Central memory CD8-positive, alpha-beta T cell (primary cell): ENCODE measurements at regions not wholly inside any gene's neighbourhood (a gene's known extent, or its start where the extent isn't known, plus 50 kb on each side); places are given as distances from the start of the nearest gene placed in this dataset.

ENCODE experiments used
- ATAC-seq: fragments of 150-1000 bp; cut with Tn5 transposase; replicated peaks from 2 replicates; pipeline ENCODE4 v1.10.0; 2022; ENCODE audit warnings: mild to moderate bottlenecking, moderate FRiP score, moderate number of reproducible peaks; ENCODE audit not compliant: poor library complexity, severe bottlenecking; ENCODE audit errors: extremely low read depth
- DNase-seq, 2 donors: peaks; one replicate each; pipeline ENCODE4 v3.0.0; 2021; ENCODE audit warnings: low spot score in 2 of 2
- H3K27ac Mint-ChIP-seq: one replicate; pipeline ENCODE4 v1.8.0; 2022; ENCODE audit warnings: low read depth, mild to moderate bottlenecking, moderate library complexity, mixed read lengths
- H3K27me3 Mint-ChIP-seq: one replicate; pipeline ENCODE4 v1.8.0; 2022; ENCODE audit warnings: mixed read lengths
- H3K36me3 Mint-ChIP-seq: one replicate; pipeline ENCODE4 v1.8.0; 2022; ENCODE audit warnings: mild to moderate bottlenecking, moderate library complexity, mixed read lengths; ENCODE audit not compliant: insufficient read depth
- H3K4me1 Mint-ChIP-seq: one replicate; pipeline ENCODE4 v1.8.0; 2022; ENCODE audit warnings: mixed read lengths
- H3K4me3 Mint-ChIP-seq: one replicate; pipeline ENCODE4 v1.8.0; 2022; ENCODE audit warnings: mild to moderate bottlenecking, moderate library complexity, mixed read lengths
- H3K9me3 Mint-ChIP-seq: one replicate; pipeline ENCODE4 v1.8.0; 2022; ENCODE audit warnings: mixed read lengths

- H3K4me1 Mint-ChIP-seq, result no peaks in the 10 kb centered on the region
- no peak for ATAC-seq
- H3K27me3 Mint-ChIP-seq, result no peaks in the 10 kb centered on the region
- H3K36me3 Mint-ChIP-seq, result no peaks in the 10 kb centered on the region
- no peak for DNase-seq
- H3K9me3 Mint-ChIP-seq, result no peaks in the 10 kb centered on the region
- no peak overlapping the region for H3K27ac Mint-ChIP-seq
- H3K4me3 Mint-ChIP-seq, result no peak overlapping the region
These were observed 135.5 kb downstream of the CEMIP2 start for GRCh38 chr9:71632776-71633175.

DNA sequence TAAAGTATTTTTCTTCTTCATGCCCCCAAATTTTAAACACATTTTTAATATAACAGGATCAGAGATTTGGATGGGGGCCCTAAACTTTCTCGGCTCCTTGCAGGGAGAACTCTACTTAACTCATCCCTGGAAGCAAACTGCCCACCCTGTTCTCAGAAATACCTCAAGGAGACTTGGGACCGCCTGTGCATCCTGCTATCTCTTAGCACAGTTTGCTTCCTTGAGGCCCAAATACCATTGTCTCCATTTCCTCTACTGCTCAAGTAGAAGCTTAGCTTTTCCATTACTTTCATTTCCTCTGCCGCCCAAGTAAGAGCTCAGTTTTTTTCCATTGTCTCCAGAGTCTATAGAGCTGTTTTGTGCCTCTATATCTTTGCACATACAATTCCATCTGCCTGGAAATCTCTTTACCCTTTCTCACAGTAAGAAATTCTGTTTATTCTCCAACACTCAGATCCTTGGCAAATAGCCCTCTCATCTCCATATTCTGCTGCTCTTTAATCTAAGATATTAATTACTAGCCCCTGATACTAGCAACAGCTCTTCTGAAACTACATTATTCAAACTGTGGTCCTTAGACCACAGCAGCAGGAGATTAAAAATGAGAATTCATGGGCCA lies 137.8 kb downstream of the CEMIP2 start:
- no peaks in the 10 kb centered on the region for H3K36me3 Mint-ChIP-seq
- H3K27ac Mint-ChIP-seq, result no peak overlapping the region
- DNase-seq, result no peak
- no peaks in the 10 kb centered on the region for H3K9me3 Mint-ChIP-seq
- no peak for ATAC-seq
- no peak overlapping the region for H3K4me3 Mint-ChIP-seq
- no peaks in the 10 kb centered on the region for H3K27me3 Mint-ChIP-seq
- H3K4me1 Mint-ChIP-seq, result no peaks in the 10 kb centered on the region

DNA sequence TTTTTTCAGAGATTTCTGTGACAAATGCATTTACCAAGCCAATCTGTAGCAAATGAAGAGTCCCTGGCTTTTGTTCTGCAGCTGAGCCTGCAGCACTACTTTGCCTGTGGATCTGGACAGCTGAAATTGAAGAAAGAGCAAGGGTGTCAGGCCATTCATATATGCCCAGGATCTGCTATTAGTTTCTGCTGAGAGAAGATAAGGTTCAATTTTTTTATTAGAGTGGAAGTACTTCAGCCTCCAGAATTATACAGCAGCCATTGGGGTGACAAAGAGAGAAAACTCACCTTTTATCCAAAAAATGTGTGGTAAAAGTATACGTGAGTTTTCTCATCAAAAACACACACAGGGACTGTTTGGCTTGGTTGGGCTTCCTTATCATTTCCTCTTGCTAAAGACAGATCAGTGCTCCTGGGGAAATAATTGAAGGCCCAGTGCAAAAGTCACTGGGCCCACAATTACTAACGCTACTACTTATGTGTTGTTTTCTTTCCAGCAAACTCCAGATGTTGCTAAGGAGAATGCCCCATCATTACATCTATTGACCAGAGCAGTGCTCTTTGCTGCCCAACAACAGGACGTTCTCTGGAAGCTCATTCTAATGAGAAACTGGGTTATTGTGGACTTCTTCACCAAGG lies 138.6 kb downstream of the CEMIP2 start:
- Mint-ChIP-seq H3K36me3 (no peaks in the 10 kb centered on the region), H3K9me3 (no peaks in the 10 kb centered on the region), H3K4me3 (no peak overlapping the region), H3K27ac (no peak overlapping the region), H3K4me1 (no peaks in the 10 kb centered on the region), H3K27me3 (no peaks in the 10 kb centered on the region)
- DNase-seq (no peak), ATAC-seq (no peak)

- ATAC-seq, result no peak
- Mint-ChIP-seq H3K27me3 (no peaks in the 10 kb centered on the region), H3K4me1 (no peaks in the 10 kb centered on the region), H3K36me3 (no peaks in the 10 kb centered on the region), H3K9me3 (no peaks in the 10 kb centered on the region), H3K27ac (no peak overlapping the region), H3K4me3 (no peak overlapping the region)
- DNase-seq, result no peak
These were observed 140.1 kb downstream of the CEMIP2 start for GRCh38 chr9:71628247-71628646.

DNA sequence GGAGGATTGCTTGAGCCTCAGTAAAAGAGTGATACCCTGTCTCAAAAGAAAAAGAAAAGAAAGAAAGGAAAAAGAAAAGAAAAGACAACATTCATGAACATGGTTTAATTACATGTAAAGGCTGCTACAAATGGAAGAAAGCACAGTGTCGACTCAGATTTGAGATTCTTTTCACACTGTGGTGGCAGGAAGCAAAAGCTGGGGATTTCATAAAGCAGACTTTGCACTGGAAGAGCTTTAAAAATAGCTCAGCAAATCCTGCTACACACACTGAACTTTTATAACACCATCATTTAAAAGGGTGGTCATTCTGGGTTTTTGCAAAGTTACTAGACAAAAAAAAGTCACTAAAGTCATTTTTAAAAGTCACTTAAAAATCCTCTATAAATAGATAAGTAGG lies 140.8 kb downstream of the CEMIP2 start:
- Mint-ChIP-seq H3K36me3 (no peaks in the 10 kb centered on the region), H3K27me3 (no peaks in the 10 kb centered on the region), H3K27ac (no peak overlapping the region), H3K4me1 (no peaks in the 10 kb centered on the region), H3K9me3 (no peaks in the 10 kb centered on the region), H3K4me3 (no peak overlapping the region)
- ATAC-seq, result no peak
- no peak for DNase-seq

DNA sequence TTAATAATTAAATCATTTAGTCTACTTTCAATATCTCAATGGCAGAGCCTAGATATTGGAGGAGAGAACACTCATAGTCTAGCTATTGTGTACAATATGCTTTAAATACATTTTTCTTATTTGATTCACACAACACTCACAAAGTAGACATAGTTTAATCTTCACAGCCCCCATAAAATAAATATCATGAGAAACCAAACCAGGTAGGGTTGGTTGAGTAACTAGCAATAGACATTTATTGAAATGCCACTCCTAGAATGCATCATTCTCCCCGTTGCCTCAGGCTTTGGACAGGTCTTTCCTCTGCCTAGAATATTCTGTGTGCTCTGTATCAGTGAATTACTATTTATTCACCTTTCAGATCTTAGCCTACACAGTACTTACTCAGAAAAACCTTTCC lies 141.9 kb downstream of the CEMIP2 start:
- Mint-ChIP-seq H3K27ac (no peak overlapping the region), H3K9me3 (no peaks in the 10 kb centered on the region), H3K27me3 (no peaks in the 10 kb centered on the region), H3K4me3 (no peak overlapping the region), H3K4me1 (no peaks in the 10 kb centered on the region), H3K36me3 (no peaks in the 10 kb centered on the region)
- DNase-seq, result no peak
- ATAC-seq, result no peak

DNA sequence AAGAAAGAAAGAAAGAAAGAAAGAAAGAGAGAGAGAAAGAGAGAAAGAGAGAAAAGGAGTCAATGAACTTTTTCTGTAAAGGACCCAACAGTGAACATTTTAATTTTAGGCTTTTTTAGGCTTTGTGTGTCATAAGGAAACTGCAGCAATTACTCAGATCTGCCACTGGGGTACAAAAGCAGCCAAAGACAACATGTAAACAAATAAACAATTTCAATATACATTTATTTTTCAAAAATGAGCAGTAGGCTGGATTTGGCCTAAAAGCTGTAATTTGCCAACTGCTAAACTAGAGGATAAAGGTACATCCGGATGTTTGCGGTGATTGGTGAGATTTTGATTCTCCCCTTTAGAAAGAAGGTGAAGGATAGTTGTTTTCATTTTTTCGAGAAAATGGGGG lies 143.6 kb downstream of the CEMIP2 start:
- no peaks in the 10 kb centered on the region for H3K4me1 Mint-ChIP-seq
- DNase-seq (no peak), ATAC-seq (no peak)
- H3K27me3 Mint-ChIP-seq, result no peaks in the 10 kb centered on the region
- H3K9me3 Mint-ChIP-seq, result no peaks in the 10 kb centered on the region
- H3K4me3 Mint-ChIP-seq, result no peak overlapping the region
- H3K27ac Mint-ChIP-seq, result no peak overlapping the region
- no peaks in the 10 kb centered on the region for H3K36me3 Mint-ChIP-seq

- Mint-ChIP-seq H3K27me3 (no peaks in the 10 kb centered on the region), H3K4me1 (no peaks in the 10 kb centered on the region), H3K4me3 (no peak overlapping the region), H3K27ac (no peak overlapping the region), H3K9me3 (no peaks in the 10 kb centered on the region), H3K36me3 (no peaks in the 10 kb centered on the region)
- no peak for ATAC-seq
- DNase-seq, result no peak
These were observed 147.6 kb downstream of the CEMIP2 start for GRCh38 chr9:71620746-71621145.

DNA sequence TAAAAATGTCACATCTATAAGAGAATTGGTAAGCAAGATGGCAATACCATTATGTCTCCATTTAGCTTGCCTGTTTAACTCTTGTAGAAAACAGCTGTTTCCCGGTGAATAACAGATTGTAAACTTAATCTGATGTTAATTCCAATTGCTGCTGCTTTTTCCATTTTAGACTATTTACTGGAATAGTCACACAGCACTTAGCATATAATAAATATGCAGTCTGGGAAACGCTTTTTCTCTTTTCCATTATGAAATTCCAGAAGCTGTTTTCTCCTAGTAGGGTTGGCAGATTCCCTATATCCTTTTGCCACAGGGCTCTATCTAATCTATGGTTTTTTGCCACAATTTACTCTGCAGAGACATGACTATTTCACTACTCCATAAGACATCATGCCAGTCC lies 148.0 kb downstream of the CEMIP2 start:
- no peak for ATAC-seq
- Mint-ChIP-seq H3K36me3 (no peaks in the 10 kb centered on the region), H3K27ac (no peak overlapping the region), H3K27me3 (no peaks in the 10 kb centered on the region), H3K4me1 (no peaks in the 10 kb centered on the region), H3K4me3 (no peak overlapping the region), H3K9me3 (no peaks in the 10 kb centered on the region)
- no peak for DNase-seq

DNA sequence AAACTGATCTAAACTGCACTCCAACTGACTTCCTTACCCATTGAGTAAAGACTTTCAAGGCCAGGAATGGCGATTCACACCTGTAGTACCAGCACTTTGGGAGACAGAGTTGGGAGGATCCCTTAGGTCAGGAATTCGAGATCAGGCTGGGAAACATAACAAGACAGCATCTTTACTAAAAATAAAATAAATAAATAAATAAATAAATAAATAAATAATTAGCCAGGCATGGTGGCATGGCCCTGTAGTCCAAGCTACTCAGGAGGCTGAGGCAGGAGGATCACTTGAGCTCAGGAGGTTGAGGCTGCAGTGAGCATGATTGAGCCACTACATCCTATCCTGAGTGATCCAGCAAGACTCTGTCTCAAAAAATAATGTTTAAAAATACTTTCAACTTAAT lies 148.4 kb downstream of the CEMIP2 start:
- Mint-ChIP-seq H3K4me3 (no peak overlapping the region), H3K36me3 (no peaks in the 10 kb centered on the region), H3K9me3 (no peaks in the 10 kb centered on the region), H3K27ac (no peak overlapping the region), H3K27me3 (no peaks in the 10 kb centered on the region), H3K4me1 (no peaks in the 10 kb centered on the region)
- no peak for DNase-seq
- no peak for ATAC-seq

GRCh38 chr9:71614409-71615010 lies 153.8 kb downstream of the CEMIP2 start:
- no peak overlapping the region for H3K4me3 Mint-ChIP-seq
- H3K36me3 Mint-ChIP-seq, result no peaks in the 10 kb centered on the region
- no peaks in the 10 kb centered on the region for H3K27me3 Mint-ChIP-seq
- no peak overlapping the region for H3K27ac Mint-ChIP-seq
- H3K9me3 Mint-ChIP-seq, result peaks cover 3% of the 10 kb centered on the region
- H3K4me1 Mint-ChIP-seq, result no peaks in the 10 kb centered on the region
- DNase-seq (no peak), ATAC-seq (no peak)

GRCh38 chr9:71612889-71613288 lies 155.4 kb downstream of the CEMIP2 start:
- H3K9me3 Mint-ChIP-seq, result peaks cover 3% of the 10 kb centered on the region
- ATAC-seq (no peak), DNase-seq (no peak)
- no peak overlapping the region for H3K27ac Mint-ChIP-seq
- H3K4me1 Mint-ChIP-seq, result no peaks in the 10 kb centered on the region
- H3K27me3 Mint-ChIP-seq, result no peaks in the 10 kb centered on the region
- H3K36me3 Mint-ChIP-seq, result no peaks in the 10 kb centered on the region
- H3K4me3 Mint-ChIP-seq, result no peak overlapping the region

DNA sequence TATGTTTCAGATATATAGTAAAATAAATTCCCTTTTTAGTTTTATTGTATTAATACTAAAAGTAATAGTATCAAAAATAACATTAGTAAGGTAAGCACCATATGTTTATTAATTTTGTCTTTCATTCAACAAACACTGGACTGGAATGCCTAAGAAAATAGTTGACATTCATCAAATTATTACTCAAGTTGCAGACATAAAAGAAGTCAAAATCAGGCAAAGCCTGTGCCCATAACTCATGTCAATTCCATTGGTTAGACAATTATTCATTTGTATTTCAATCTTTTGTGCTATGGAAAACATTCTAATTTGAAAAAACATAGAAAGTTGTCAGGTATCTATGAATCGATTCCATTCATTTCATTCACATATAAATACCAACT lies 158.9 kb downstream of the CEMIP2 start:
- Mint-ChIP-seq H3K9me3 (peaks cover 3% of the 10 kb centered on the region), H3K4me3 (no peak overlapping the region), H3K36me3 (no peaks in the 10 kb centered on the region), H3K27ac (no peak overlapping the region), H3K27me3 (no peaks in the 10 kb centered on the region), H3K4me1 (no peaks in the 10 kb centered on the region)
- ATAC-seq (no peak), DNase-seq (no peak)
